ENCODE measurements at regions not wholly inside any gene's neighbourhood (a gene's known extent, or its start where the extent isn't known, plus 50 kb on each side); places are given as distances from the start of the nearest gene placed in this dataset.
"Not testable (repeated sequence)": the region's sequence is repeated elsewhere in the genome, so short reads cannot be mapped to it uniquely, and the experiment has no call there.

DNA sequence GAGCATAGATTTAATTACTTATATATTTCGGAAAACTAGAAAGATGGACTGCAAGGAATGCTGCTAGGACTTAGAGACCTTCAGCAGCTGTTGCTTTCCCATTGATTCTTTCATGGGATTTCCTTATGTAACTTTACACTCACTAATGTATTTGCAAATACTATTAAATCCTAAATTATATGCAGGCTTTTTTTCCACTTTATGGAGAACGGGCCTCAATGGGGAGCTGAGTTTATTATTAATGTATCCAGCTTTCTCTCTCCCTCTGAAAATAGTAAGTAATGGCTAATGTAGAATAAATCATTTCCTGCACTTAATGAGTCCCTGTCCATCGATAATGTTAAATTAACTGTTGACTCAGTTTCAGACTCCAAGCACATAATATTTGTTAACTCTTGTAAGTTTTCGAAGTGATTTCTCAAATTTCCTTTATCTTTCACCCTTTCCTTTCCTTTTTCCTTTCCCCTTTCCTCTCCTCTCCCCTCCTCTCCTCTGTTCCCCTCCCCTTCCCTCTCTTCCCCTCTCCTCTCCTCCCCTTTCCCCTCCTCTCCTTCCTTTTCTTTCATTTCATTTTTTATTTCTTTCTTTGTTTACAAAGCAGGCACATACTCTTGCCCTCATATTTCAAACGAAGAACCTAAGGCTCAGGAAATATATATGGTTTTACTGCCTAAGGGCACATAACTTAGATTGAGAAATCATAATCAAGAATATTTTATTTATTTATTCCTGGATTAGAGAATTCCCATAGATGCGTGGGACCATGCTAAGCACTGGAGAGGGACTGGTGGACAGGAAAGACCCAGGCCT lies 503.6 kb downstream of the MMUT start:
- Histone ChIP-seq H3K27me3 (no peaks in the 10 kb centered on the region), H3K36me3 (no peaks in the 10 kb centered on the region), H3K9me3 (no peaks in the 10 kb centered on the region), H3K4me3 (no peak overlapping the region), H3K4me1 (ENCODE audit: insufficient read depth) (no peaks in the 10 kb centered on the region), H3K27ac (no peak overlapping the region)
- DNase-seq: no peak
- 53 to 66% (median 60%) methylated on average over 6 of the region's 6 CpGs for WGBS, 3 donors
- no peak for TF ChIP-seq POLR2A (IDR thresholded peaks at IDR 0.05)
- no peak for TF ChIP-seq EP300 (IDR thresholded peaks at IDR 0.05)
- TF ChIP-seq, protein P1, sequence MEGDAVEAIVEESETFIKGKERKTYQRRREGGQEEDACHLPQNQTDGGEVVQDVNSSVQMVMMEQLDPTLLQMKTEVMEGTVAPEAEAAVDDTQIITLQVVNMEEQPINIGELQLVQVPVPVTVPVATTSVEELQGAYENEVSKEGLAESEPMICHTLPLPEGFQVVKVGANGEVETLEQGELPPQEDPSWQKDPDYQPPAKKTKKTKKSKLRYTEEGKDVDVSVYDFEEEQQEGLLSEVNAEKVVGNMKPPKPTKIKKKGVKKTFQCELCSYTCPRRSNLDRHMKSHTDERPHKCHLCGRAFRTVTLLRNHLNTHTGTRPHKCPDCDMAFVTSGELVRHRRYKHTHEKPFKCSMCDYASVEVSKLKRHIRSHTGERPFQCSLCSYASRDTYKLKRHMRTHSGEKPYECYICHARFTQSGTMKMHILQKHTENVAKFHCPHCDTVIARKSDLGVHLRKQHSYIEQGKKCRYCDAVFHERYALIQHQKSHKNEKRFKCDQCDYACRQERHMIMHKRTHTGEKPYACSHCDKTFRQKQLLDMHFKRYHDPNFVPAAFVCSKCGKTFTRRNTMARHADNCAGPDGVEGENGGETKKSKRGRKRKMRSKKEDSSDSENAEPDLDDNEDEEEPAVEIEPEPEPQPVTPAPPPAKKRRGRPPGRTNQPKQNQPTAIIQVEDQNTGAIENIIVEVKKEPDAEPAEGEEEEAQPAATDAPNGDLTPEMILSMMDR (IDR thresholded peaks at IDR 0.05): no peak
- intact Hi-C loops (cut with DNase I): no loop called here

DNA sequence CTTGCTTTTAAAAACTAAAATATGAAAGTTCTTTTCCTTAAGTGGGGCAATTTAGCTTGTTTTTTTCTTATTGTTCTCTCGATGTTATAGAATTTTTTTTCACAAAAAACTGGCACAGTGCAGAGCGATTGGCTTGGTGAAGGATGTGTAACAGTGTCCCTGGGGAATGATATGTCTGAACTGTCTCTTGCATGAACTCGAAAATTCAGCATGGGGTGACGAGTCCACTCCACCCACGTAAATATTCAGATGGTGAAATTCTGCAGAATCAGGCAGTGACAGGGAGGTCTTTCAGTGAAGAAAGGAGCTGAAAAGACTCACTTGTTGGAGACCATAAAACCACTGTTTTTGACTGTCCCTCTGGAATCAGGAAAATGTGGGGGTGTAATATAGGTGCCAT lies 505.3 kb downstream of the MMUT start:
- Histone ChIP-seq H3K4me1 (ENCODE audit: insufficient read depth) (no peaks in the 10 kb centered on the region), H3K27me3 (no peaks in the 10 kb centered on the region), H3K27ac (no peak overlapping the region), H3K36me3 (no peaks in the 10 kb centered on the region), H3K9me3 (no peaks in the 10 kb centered on the region), H3K4me3 (no peak overlapping the region)
- intact Hi-C loops (cut with DNase I): no loop called here
- TF ChIP-seq, protein P1 (IDR thresholded peaks at IDR 0.05): no peak
- TF ChIP-seq EP300 (IDR thresholded peaks at IDR 0.05): no peak
- TF ChIP-seq POLR2A (IDR thresholded peaks at IDR 0.05): no peak
- no peak for DNase-seq
- whole genome bisulfite sequencing, 3 donors: 58 to 66% (median 65%) methylated on average over 5 of the region's 5 CpGs

DNA sequence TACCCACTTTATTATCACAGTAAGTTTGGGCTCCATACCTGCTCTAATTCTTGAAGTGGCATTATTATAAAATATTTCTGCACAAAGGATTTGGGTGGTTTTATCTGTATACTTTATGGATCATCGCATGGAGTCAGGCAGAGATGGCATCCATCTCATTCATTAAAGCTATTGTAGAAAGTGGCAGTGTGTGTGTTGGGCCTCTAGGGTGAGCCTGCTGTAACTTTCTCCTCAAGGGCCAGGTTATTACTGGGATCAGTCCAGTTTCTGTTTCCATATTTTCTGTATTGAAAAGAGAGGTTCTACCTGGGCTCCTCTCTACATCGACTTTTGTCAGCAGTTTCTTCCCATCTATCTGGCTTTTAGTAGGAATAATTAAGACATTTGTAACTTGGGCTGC lies 511.1 kb downstream of the MMUT start:
- intact Hi-C loops (cut with DNase I): no loop called here
- no peaks in the 10 kb centered on the region for H3K4me1 ChIP-seq (ENCODE audit: insufficient read depth)
- H3K27ac ChIP-seq: no peak overlapping the region
- no peaks in the 10 kb centered on the region for H3K36me3 ChIP-seq
- H3K9me3 ChIP-seq: no peaks in the 10 kb centered on the region
- H3K27me3 ChIP-seq: no peaks in the 10 kb centered on the region
- no peak for DNase-seq
- TF ChIP-seq, protein P1 (IDR thresholded peaks at IDR 0.05): no peak
- TF ChIP-seq POLR2A (IDR thresholded peaks at IDR 0.05) (no peak), EP300 (IDR thresholded peaks at IDR 0.05) (no peak)
- no peak overlapping the region for H3K4me3 ChIP-seq
- WGBS, 3 donors: 85 to 93% (median 90%) methylated on average over 2 of the region's 2 CpGs

DNA sequence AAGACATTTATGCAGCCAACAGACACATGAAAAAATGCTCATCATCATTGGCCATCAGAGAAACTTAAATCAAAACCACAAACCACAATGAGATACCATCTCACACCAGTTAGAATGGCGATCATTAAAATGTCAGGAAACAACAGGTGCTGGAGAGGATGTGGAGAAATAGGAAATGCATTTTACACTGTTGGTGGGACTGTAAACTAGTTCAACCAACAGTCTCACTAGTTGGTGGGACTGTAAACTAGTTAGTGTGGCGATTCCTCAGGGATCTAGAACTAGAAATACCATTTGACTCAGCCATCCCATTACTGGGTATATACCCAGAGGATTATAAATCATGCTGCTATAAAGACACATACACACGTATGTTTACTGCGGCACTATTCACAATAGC lies 518.8 kb downstream of the MMUT start:
- H3K4me3 ChIP-seq; H3K36me3 ChIP-seq; H3K9me3 ChIP-seq; H3K27me3 ChIP-seq; H3K4me1 ChIP-seq (ENCODE audit: insufficient read depth); H3K27ac ChIP-seq; intact Hi-C loops (cut with DNase I); DNase-seq: not testable (repeated sequence)
- 82 to 89% (median 86%) methylated on average over 4 of the region's 4 CpGs for WGBS, 3 donors

DNA sequence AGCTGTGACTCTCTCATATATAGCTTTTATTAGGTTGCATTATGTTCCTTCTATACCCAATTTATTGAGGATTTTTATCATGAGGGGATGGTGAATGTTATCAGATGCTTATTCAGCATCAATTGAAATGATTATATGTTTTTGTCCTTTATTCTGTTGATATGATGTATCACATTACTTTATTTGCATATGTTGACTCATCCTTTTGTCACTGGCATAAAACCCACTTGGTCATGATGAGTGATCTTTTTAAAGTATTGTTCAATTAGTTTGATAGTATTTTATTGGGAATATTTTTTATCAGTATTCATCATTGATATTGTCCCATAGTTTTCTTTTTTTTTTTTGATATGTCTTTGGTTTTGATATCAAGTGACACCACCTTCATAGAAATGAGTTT lies 529.9 kb downstream of the MMUT start:
- Histone ChIP-seq H3K36me3 (no peaks in the 10 kb centered on the region), H3K27me3 (no peaks in the 10 kb centered on the region), H3K4me1 (ENCODE audit: insufficient read depth) (no peaks in the 10 kb centered on the region), H3K9me3 (no peaks in the 10 kb centered on the region), H3K27ac (no peak overlapping the region), H3K4me3 (no peak overlapping the region)
- DNase-seq: no peak
- TF ChIP-seq EP300 (IDR thresholded peaks at IDR 0.05) (no peak), POLR2A (IDR thresholded peaks at IDR 0.05) (no peak)
- TF ChIP-seq, protein P1 (IDR thresholded peaks at IDR 0.05): no peak
- intact Hi-C loops (cut with DNase I): no loop called here
